ENCODE measurements at regions not wholly inside any gene's neighbourhood (a gene's known extent, or its start where the extent isn't known, plus 50 kb on each side); places are given as distances from the start of the nearest gene placed in this dataset.
"Not testable (repeated sequence)": the region's sequence is repeated elsewhere in the genome, so short reads cannot be mapped to it uniquely, and the experiment has no call there.

GRCh38 chr13:65679240-65679639 lies 1550.9 kb downstream of the PCDH9 start:
- H3K4me3 Mint-ChIP-seq: no peak overlapping the region
- no peaks in the 10 kb centered on the region for H3K4me1 Mint-ChIP-seq
- no peak for DNase-seq
- H3K9me3 Mint-ChIP-seq: peaks cover 3% of the 10 kb centered on the region
- no peak overlapping the region for H3K27ac Mint-ChIP-seq
- no peak for ATAC-seq
- no peaks in the 10 kb centered on the region for H3K27me3 Mint-ChIP-seq
- no peaks in the 10 kb centered on the region for H3K36me3 Mint-ChIP-seq (ENCODE audit: low read depth)

- no peaks in the 10 kb centered on the region for H3K36me3 Mint-ChIP-seq (ENCODE audit: low read depth)
Observed at GRCh38 chr13:65677906-65678305, 1552.2 kb downstream of the PCDH9 start.

GRCh38 chr13:65675383-65675782 lies 1554.8 kb downstream of the PCDH9 start:
- not testable (repeated sequence) for H3K27ac Mint-ChIP-seq; H3K27me3 Mint-ChIP-seq; ATAC-seq; H3K4me1 Mint-ChIP-seq; DNase-seq; H3K36me3 Mint-ChIP-seq (ENCODE audit: low read depth); H3K4me3 Mint-ChIP-seq
- H3K9me3 Mint-ChIP-seq: peaks cover 15% of the 10 kb centered on the region

More at GRCh38 chr13:65677906-65678305, 1552.2 kb downstream of the PCDH9 start:
- no peak overlapping the region for H3K27ac Mint-ChIP-seq
- H3K9me3 Mint-ChIP-seq: peaks cover 11% of the 10 kb centered on the region
- H3K27me3 Mint-ChIP-seq: no peaks in the 10 kb centered on the region
- DNase-seq (no peak), ATAC-seq (no peak)
- H3K4me3 Mint-ChIP-seq: no peak overlapping the region
- no peaks in the 10 kb centered on the region for H3K4me1 Mint-ChIP-seq

- no peak for DNase-seq
- Mint-ChIP-seq H3K27ac (no peak overlapping the region), H3K4me1 (no peaks in the 10 kb centered on the region), H3K9me3 (peaks cover 38% of the 10 kb centered on the region), H3K4me3 (no peak overlapping the region), H3K36me3 (ENCODE audit: low read depth) (no peaks in the 10 kb centered on the region), H3K27me3 (no peaks in the 10 kb centered on the region)
- no peak for ATAC-seq
Observed at GRCh38 chr13:65670014-65670625, 1560.0 kb downstream of the PCDH9 start.

- DNase-seq: no peak
- Mint-ChIP-seq H3K36me3 (ENCODE audit: low read depth) (no peaks in the 10 kb centered on the region), H3K27ac (no peak overlapping the region), H3K4me3 (no peak overlapping the region), H3K4me1 (no peaks in the 10 kb centered on the region), H3K9me3 (peaks cover 16% of the 10 kb centered on the region), H3K27me3 (no peaks in the 10 kb centered on the region)
- ATAC-seq: no peak
Observed at GRCh38 chr13:65660731-65661130, 1569.4 kb downstream of the PCDH9 start.

- Mint-ChIP-seq H3K27ac (no peak overlapping the region), H3K4me3 (no peak overlapping the region), H3K27me3 (no peaks in the 10 kb centered on the region), H3K36me3 (ENCODE audit: low read depth) (no peaks in the 10 kb centered on the region), H3K9me3 (no peaks in the 10 kb centered on the region), H3K4me1 (no peaks in the 10 kb centered on the region)
- DNase-seq (no peak), ATAC-seq (no peak)
Observed at GRCh38 chr13:65656740-65657329, 1573.3 kb downstream of the PCDH9 start.

GRCh38 chr13:65653613-65654012 lies 1576.5 kb downstream of the PCDH9 start:
- DNase-seq (no peak), ATAC-seq (no peak)
- Mint-ChIP-seq H3K27me3 (no peaks in the 10 kb centered on the region), H3K4me3 (no peak overlapping the region), H3K36me3 (ENCODE audit: low read depth) (no peaks in the 10 kb centered on the region), H3K27ac (no peak overlapping the region), H3K4me1 (no peaks in the 10 kb centered on the region), H3K9me3 (no peaks in the 10 kb centered on the region)

- no peak for DNase-seq
- Mint-ChIP-seq H3K4me3 (no peak overlapping the region), H3K4me1 (no peaks in the 10 kb centered on the region), H3K27ac (no peak overlapping the region), H3K27me3 (no peaks in the 10 kb centered on the region), H3K9me3 (no peaks in the 10 kb centered on the region), H3K36me3 (ENCODE audit: low read depth) (no peaks in the 10 kb centered on the region)
- ATAC-seq: no peak
Observed at GRCh38 chr13:65650321-65650720, 1579.8 kb downstream of the PCDH9 start.

GRCh38 chr13:65642996-65643395 lies 1587.1 kb downstream of the PCDH9 start:
- no peaks in the 10 kb centered on the region for H3K36me3 Mint-ChIP-seq (ENCODE audit: low read depth)
- ATAC-seq: no peak
- no peak overlapping the region for H3K4me3 Mint-ChIP-seq
- H3K27me3 Mint-ChIP-seq: no peaks in the 10 kb centered on the region
- H3K4me1 Mint-ChIP-seq: no peaks in the 10 kb centered on the region
- no peak overlapping the region for H3K27ac Mint-ChIP-seq
- DNase-seq: no peak
- H3K9me3 Mint-ChIP-seq: no peaks in the 10 kb centered on the region

- Mint-ChIP-seq H3K9me3 (no peaks in the 10 kb centered on the region), H3K36me3 (ENCODE audit: low read depth) (no peaks in the 10 kb centered on the region), H3K4me3 (no peak overlapping the region), H3K27me3 (no peaks in the 10 kb centered on the region), H3K4me1 (no peaks in the 10 kb centered on the region), H3K27ac (no peak overlapping the region)
- DNase-seq: no peak
- ATAC-seq: no peak
Observed at GRCh38 chr13:65642301-65642700, 1587.8 kb downstream of the PCDH9 start.

GRCh38 chr13:65638572-65639168 lies 1591.5 kb downstream of the PCDH9 start:
- Mint-ChIP-seq H3K4me1 (no peaks in the 10 kb centered on the region), H3K27me3 (no peaks in the 10 kb centered on the region), H3K36me3 (ENCODE audit: low read depth) (no peaks in the 10 kb centered on the region), H3K9me3 (no peaks in the 10 kb centered on the region), H3K4me3 (no peak overlapping the region), H3K27ac (no peak overlapping the region)
- ATAC-seq (no peak), DNase-seq (no peak)

- H3K9me3 Mint-ChIP-seq: peaks cover under 1% of the 10 kb centered on the region
- DNase-seq (no peak), ATAC-seq (no peak)
- no peaks in the 10 kb centered on the region for H3K36me3 Mint-ChIP-seq (ENCODE audit: low read depth)
- no peaks in the 10 kb centered on the region for H3K27me3 Mint-ChIP-seq
- H3K4me3 Mint-ChIP-seq: no peak overlapping the region
- H3K4me1 Mint-ChIP-seq: no peaks in the 10 kb centered on the region
- H3K27ac Mint-ChIP-seq: no peak overlapping the region
Observed at GRCh38 chr13:65633806-65634205, 1596.3 kb downstream of the PCDH9 start.

- no peaks in the 10 kb centered on the region for H3K27me3 Mint-ChIP-seq
- H3K4me1 Mint-ChIP-seq: no peaks in the 10 kb centered on the region
- H3K4me3 Mint-ChIP-seq: no peak overlapping the region
- no peak overlapping the region for H3K27ac Mint-ChIP-seq
- H3K36me3 Mint-ChIP-seq (ENCODE audit: low read depth): no peaks in the 10 kb centered on the region
- ATAC-seq: no peak
- DNase-seq: no peak
- peaks cover 5% of the 10 kb centered on the region for H3K9me3 Mint-ChIP-seq
Observed at GRCh38 chr13:65631078-65631477, 1599.1 kb downstream of the PCDH9 start.

GRCh38 chr13:65629926-65630325 lies 1600.2 kb downstream of the PCDH9 start:
- ATAC-seq (no peak), DNase-seq (no peak)
- Mint-ChIP-seq H3K9me3 (peaks cover 12% of the 10 kb centered on the region), H3K36me3 (ENCODE audit: low read depth) (no peaks in the 10 kb centered on the region), H3K27ac (no peak overlapping the region), H3K4me3 (no peak overlapping the region), H3K4me1 (no peaks in the 10 kb centered on the region), H3K27me3 (no peaks in the 10 kb centered on the region)

GRCh38 chr13:65623148-65623547 lies 1607.0 kb downstream of the PCDH9 start:
- no peaks in the 10 kb centered on the region for H3K27me3 Mint-ChIP-seq
- H3K4me1 Mint-ChIP-seq: no peaks in the 10 kb centered on the region
- ATAC-seq (no peak), DNase-seq (no peak)
- no peaks in the 10 kb centered on the region for H3K36me3 Mint-ChIP-seq (ENCODE audit: low read depth)
- peaks cover 21% of the 10 kb centered on the region for H3K9me3 Mint-ChIP-seq
- H3K4me3 Mint-ChIP-seq: no peak overlapping the region
- no peak overlapping the region for H3K27ac Mint-ChIP-seq
